ENCODE measurements at regions not wholly inside any gene's neighbourhood (a gene's known extent, or its start where the extent isn't known, plus 50 kb on each side); places are given as distances from the start of the nearest gene placed in this dataset.

DNA sequence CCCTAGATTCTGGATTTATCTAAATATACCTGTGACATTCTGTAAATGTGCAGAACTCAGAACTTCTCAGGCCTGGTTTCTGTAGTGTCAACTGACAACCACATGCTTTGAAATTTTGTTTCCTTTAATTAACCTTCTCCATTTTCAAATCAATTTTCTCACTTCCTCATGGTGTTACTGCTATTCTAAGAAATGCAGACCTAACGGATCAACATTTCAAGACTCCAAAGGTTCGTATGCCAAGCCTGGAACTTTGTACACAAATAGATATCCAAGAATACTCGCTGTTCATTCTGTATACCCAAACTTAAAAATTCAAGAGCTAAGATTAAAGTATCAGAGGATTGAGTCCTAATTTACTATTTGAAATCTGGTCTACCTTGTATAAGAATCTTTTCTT, 88.1 kb downstream of the SLC24A2 start:
- Histone ChIP-seq H4K8ac (replicated peaks; ENCODE audit: insufficient read length, low read depth, low read length) (no peak overlapping the region), H3K23ac (ENCODE audit: insufficient read length, low read depth, low read length) (no peak overlapping the region), H3K4me2 (ENCODE audit: insufficient read depth, insufficient read length, low read length) (no peak overlapping the region), H3K27me3 (ENCODE audit: insufficient read depth, low read length) (no peaks in the 10 kb centered on the region), H3K56ac (ENCODE audit: insufficient read length, low read depth, low read length) (no peak overlapping the region), H3K9ac (ENCODE audit: extremely low read depth, insufficient read length, low read length) (no peak overlapping the region), H3K79me1 (ENCODE audit: insufficient read depth, low read depth, low read length, poor library complexity, severe bottlenecking) (no peaks in the 10 kb centered on the region), H4K91ac (ENCODE audit: insufficient read length, low read depth, low read length) (no peak overlapping the region), H4K5ac (ENCODE audit: insufficient read length, low read depth, low read length) (no peak overlapping the region), H2BK12ac (ENCODE audit: insufficient read length, low read depth, low read length) (no peak overlapping the region), H2BK15ac (ENCODE audit: low read depth, low read length) (no peak overlapping the region), H3K79me2 (ENCODE audit: insufficient read depth, low read length) (no peaks in the 10 kb centered on the region), H3K4me1 (ENCODE audit: insufficient read depth, low read length) (peaks cover 20% of the 10 kb centered on the region), H3K18ac (ENCODE audit: insufficient read length, low read depth, low read length) (no peak overlapping the region), H4K20me1 (ENCODE audit: control insufficient read depth, insufficient read depth, insufficient read length) (no peaks in the 10 kb centered on the region), H3K14ac (ENCODE audit: insufficient read depth, low read length) (no peak overlapping the region), H3K27ac (ENCODE audit: insufficient read length, low read depth, low read length) (peak overlapping the region; percentile 62), H3K9me3 (ENCODE audit: control insufficient read depth, low read depth, low read length) (peaks cover 7% of the 10 kb centered on the region), H3K23me2 (ENCODE audit: insufficient read length, low read depth, low read length, poor library complexity, severe bottlenecking) (no peaks in the 10 kb centered on the region), H3K4ac (ENCODE audit: low read depth, low read length) (no peak overlapping the region), H2AK5ac (ENCODE audit: insufficient read length, low read length) (no peak overlapping the region), H2BK120ac (ENCODE audit: low read depth, low read length, poor library complexity, severe bottlenecking) (no peak overlapping the region), H2BK20ac (ENCODE audit: low read depth, low read length, poor library complexity, severe bottlenecking) (no peak overlapping the region), H2AFZ (ENCODE audit: low read length) (no peak overlapping the region), H2BK5ac (ENCODE audit: insufficient read length, low read length) (no peak overlapping the region), H3T11ph (ENCODE audit: low read length) (no peak overlapping the region)
- H3K27ac Mint-ChIP-seq = peak overlapping the region in 2 of 3 experiments; percentile 73 to 76; a peak in 5 of 7 replicates
- WGBS (ENCODE audit: extremely low coverage, insufficient read length, low lambda C conversion rate) = no CpG with 5 or more reads among the region's 3 CpGs
- no peak for DNase-seq
- H3K36me3 Mint-ChIP-seq (ENCODE audit: insufficient read depth in 1 of 3, low read depth in 3 of 3) = peaks cover 6 to 9% (median 8%) of the 10 kb centered on the region in 3 experiments
- TF ChIP-seq, protein P1, sequence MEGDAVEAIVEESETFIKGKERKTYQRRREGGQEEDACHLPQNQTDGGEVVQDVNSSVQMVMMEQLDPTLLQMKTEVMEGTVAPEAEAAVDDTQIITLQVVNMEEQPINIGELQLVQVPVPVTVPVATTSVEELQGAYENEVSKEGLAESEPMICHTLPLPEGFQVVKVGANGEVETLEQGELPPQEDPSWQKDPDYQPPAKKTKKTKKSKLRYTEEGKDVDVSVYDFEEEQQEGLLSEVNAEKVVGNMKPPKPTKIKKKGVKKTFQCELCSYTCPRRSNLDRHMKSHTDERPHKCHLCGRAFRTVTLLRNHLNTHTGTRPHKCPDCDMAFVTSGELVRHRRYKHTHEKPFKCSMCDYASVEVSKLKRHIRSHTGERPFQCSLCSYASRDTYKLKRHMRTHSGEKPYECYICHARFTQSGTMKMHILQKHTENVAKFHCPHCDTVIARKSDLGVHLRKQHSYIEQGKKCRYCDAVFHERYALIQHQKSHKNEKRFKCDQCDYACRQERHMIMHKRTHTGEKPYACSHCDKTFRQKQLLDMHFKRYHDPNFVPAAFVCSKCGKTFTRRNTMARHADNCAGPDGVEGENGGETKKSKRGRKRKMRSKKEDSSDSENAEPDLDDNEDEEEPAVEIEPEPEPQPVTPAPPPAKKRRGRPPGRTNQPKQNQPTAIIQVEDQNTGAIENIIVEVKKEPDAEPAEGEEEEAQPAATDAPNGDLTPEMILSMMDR (conservative IDR thresholded peaks at IDR 0.05) = no peak
- H3K9me3 Mint-ChIP-seq = peaks cover 7 to 11% of the 10 kb centered on the region in 2 experiments; a peak in 4 of 5 replicates
- H3K4me3 Mint-ChIP-seq = no peak overlapping the region
- H3K27me3 Mint-ChIP-seq (ENCODE audit: low read depth) = no peaks in the 10 kb centered on the region
- H3K4me1 Mint-ChIP-seq = peaks cover 61 to 64% of the 10 kb centered on the region in 2 experiments
